ENCODE measurements at regions not wholly inside any gene's neighbourhood (a gene's known extent, or its start where the extent isn't known, plus 50 kb on each side); places are given as distances from the start of the nearest gene placed in this dataset.

GRCh38 chr5:143761663-143762062, 50.3 kb upstream of the HMHB1 start:
- no peak for FAIRE-seq

- no peak for FAIRE-seq
Observed at GRCh38 chr5:143760755-143761154, 51.2 kb upstream of the HMHB1 start.

- no peak for FAIRE-seq
Observed at GRCh38 chr5:143760131-143760505, 51.8 kb upstream of the HMHB1 start.

GRCh38 chr5:143759396-143760130, 52.4 kb upstream of the HMHB1 start:
- FAIRE-seq, result no peak

- no peak for FAIRE-seq
Observed at GRCh38 chr5:143758750-143759149, 53.2 kb upstream of the HMHB1 start.

GRCh38 chr5:143758015-143758414, 53.9 kb upstream of the HMHB1 start:
- FAIRE-seq, result no peak

GRCh38 chr5:143757116-143757515, 54.8 kb upstream of the HMHB1 start:
- no peak for FAIRE-seq

- FAIRE-seq, result no peak
Observed at GRCh38 chr5:143755966-143756365, 56.0 kb upstream of the HMHB1 start.

- no peak for FAIRE-seq
Observed at GRCh38 chr5:143752165-143752850, 59.7 kb upstream of the HMHB1 start.

GRCh38 chr5:143751342-143751741, 60.6 kb upstream of the HMHB1 start:
- FAIRE-seq, result no peak

- no peak for FAIRE-seq
Observed at GRCh38 chr5:143749581-143750205, 62.3 kb upstream of the HMHB1 start.

GRCh38 chr5:143748516-143748915, 63.4 kb upstream of the HMHB1 start:
- FAIRE-seq, result no peak

- FAIRE-seq, result no peak
Observed at GRCh38 chr5:143742951-143743350, 69.0 kb upstream of the HMHB1 start.

GRCh38 chr5:143741421-143741820, 70.5 kb upstream of the HMHB1 start:
- no peak for FAIRE-seq

GRCh38 chr5:143740956-143741355, 71.0 kb upstream of the HMHB1 start:
- FAIRE-seq, result no peak

- FAIRE-seq, result no peak
Observed at GRCh38 chr5:143739746-143740145, 72.2 kb upstream of the HMHB1 start.

- no peak for FAIRE-seq
Observed at GRCh38 chr5:143738417-143739401, 73.3 kb upstream of the HMHB1 start.

GRCh38 chr5:143737062-143737461, 74.9 kb upstream of the HMHB1 start:
- FAIRE-seq, result no peak

GRCh38 chr5:143734456-143734780, 77.5 kb upstream of the HMHB1 start:
- no peak for FAIRE-seq

- FAIRE-seq, result no peak
Observed at GRCh38 chr5:143733665-143734455, 78.1 kb upstream of the HMHB1 start.

GRCh38 chr5:143732402-143732801, 79.6 kb upstream of the HMHB1 start:
- no peak for FAIRE-seq

GRCh38 chr5:143730112-143730801, 81.7 kb upstream of the HMHB1 start:
- FAIRE-seq, result no peak
